GM23338 (cell line): ENCODE measurements at regions not wholly inside any gene's neighbourhood (a gene's known extent, or its start where the extent isn't known, plus 50 kb on each side); places are given as distances from the start of the nearest gene placed in this dataset.

Experiments used
- CREB1 ChIP-seq: fragments of 250-450 bp; sonication (Bioruptor Pico); IDR thresholded peaks from 2 replicates; pipeline ENCODE4 v1.5.0; 2020; ENCODE audit warnings: low read depth, mild to moderate bottlenecking, moderate library complexity
- CTCF ChIP-seq, 2 experiments: fragments of 200-600 bp in 1 of 2; sonication (generic) in 1 of 2; conservative IDR thresholded peaks; 2 replicates each; pipeline versions ENCODE4 v1.5.1 to v1.6.1; 2016 to 2017; ENCODE audit warnings: antibody characterized with exemption in 2 of 2, low read depth in 2 of 2, mild to moderate bottlenecking in 2 of 2, moderate library complexity in 1 of 2
- ETS1 ChIP-seq: IDR thresholded peaks from 2 replicates; pipeline ENCODE4 v1.6.1; 2016; ENCODE audit warnings: antibody characterized with exemption
- EZH2 ChIP-seq: fragments of 200-600 bp; sonication (generic); IDR thresholded peaks from one replicate; pipeline ENCODE4 v1.8.0; 2017; ENCODE audit warnings: antibody characterized with exemption, mild to moderate bottlenecking, low read depth; ENCODE audit not compliant: unreplicated experiment
- EZH2phosphoT487 ChIP-seq: fragments of 200-600 bp; sonication (generic); IDR thresholded peaks from one replicate; pipeline ENCODE4 v1.8.1; 2018; ENCODE audit warnings: antibody characterized with exemption; ENCODE audit not compliant: unreplicated experiment
- JUNB ChIP-seq: IDR thresholded peaks from one replicate; pipeline ENCODE4 v1.6.1; 2016; ENCODE audit warnings: antibody characterized with exemption; ENCODE audit not compliant: unreplicated experiment
- REST ChIP-seq: IDR thresholded peaks from one replicate; pipeline ENCODE4 v1.6.1; 2018; ENCODE audit warnings: antibody characterized with exemption; ENCODE audit not compliant: unreplicated experiment

- TF ChIP-seq CTCF (conservative IDR thresholded peaks at IDR 0.05; ENCODE audit: low read depth in 2 of 2) (no peak), JUNB (no peak), EZH2 (no peak), ETS1 (no peak), EZH2phosphoT487 (no peak), CREB1 (CRISPR knock-in tag) (no peak), REST (no peak)
Observed at GRCh38 chrX:39331082-39331704, 529.9 kb downstream of the MID1IP1 start.
